Right cardiac atrium (tissue), 5 donors: ENCODE measurements at regions not wholly inside any gene's neighbourhood (a gene's known extent, or its start where the extent isn't known, plus 50 kb on each side); places are given as distances from the start of the nearest gene placed in this dataset.
"Not testable (repeated sequence)": the region's sequence is repeated elsewhere in the genome, so short reads cannot be mapped to it uniquely, and the experiment has no call there.

Experiments used
- ATAC-seq, 2 donors: fragments of 200-7000 bp; cut with Tn5 transposase; one replicate each; pipeline versions ENCODE4 v1.8.0 to v1.9.1; 2020; ENCODE audit warnings: moderate library complexity in 2 of 2, mild to moderate bottlenecking in 1 of 2
- DNase-seq, 3 donors: peaks; one replicate each; pipeline ENCODE4 v3.0.0-alpha.2; 2020
- H3K27ac ChIP-seq: one replicate; pipeline ENCODE4 v1.5.1; 2013; ENCODE audit warnings: mild to moderate bottlenecking, low read length, control low read depth, moderate library complexity
- H3K27me3 ChIP-seq: one replicate; pipeline ENCODE4 v1.6.1; 2013; ENCODE audit not compliant: control insufficient read depth, insufficient read depth
- H3K4me1 ChIP-seq: one replicate; pipeline ENCODE4 v1.6.1; 2013; ENCODE audit warnings: low read length; ENCODE audit not compliant: control insufficient read depth, insufficient read depth
- H3K4me3 ChIP-seq: one replicate; pipeline ENCODE4 v1.5.1; 2013; ENCODE audit warnings: low read length, control low read depth
- H3K9me3 ChIP-seq: one replicate; pipeline ENCODE4 v1.6.1; 2013; ENCODE audit warnings: low read length; ENCODE audit not compliant: control insufficient read depth
- whole genome bisulfite sequencing: extraction: QIAGEN DNeasy Blood & Tissue Kit; methylation state at CpG from one replicate; pipeline ENCODE4 v1.1.7; 2013; 5-methylcytosine and 5-hydroxymethylcytosine counted together
- intact Hi-C, 4 donors: fragments of 100-400 bp; cut with DNase I; formaldehyde crosslinking; loops; one replicate each; pipeline versions ENCODE4 v1.11.0 to v1.14.0; 2022 to 2023
- donor health status: healthy with polysubstance abuse.
- donor health status: DM: no; HTN: yes; CAD: no.
- donor health status: DM: no; HTN: no; CAD: no.
- donor health status: DM: no; HTN: yes; CAD: no; lungs with severe emphysema.
- donor health status: DM: yes; HTN: yes; CAD: no.

- Histone ChIP-seq H3K27me3 (no peaks in the 10 kb centered on the region), H3K4me1 (peaks cover 28% of the 10 kb centered on the region), H3K27ac (no peak overlapping the region), H3K4me3 (no peak overlapping the region), H3K9me3 (no peaks in the 10 kb centered on the region)
- ATAC-seq: no peak
- intact Hi-C loops: no loop called here
- no peak for DNase-seq
- WGBS: 54% methylated on average over 10 of the region's 10 CpGs
Observed at GRCh38 chr6:167685654-167686053, 141.1 kb upstream of the AFDN start.

- Histone ChIP-seq H3K27ac (no peak overlapping the region), H3K4me3 (no peak overlapping the region), H3K9me3 (no peaks in the 10 kb centered on the region), H3K27me3 (no peaks in the 10 kb centered on the region), H3K4me1 (peaks cover 28% of the 10 kb centered on the region)
- no peak for DNase-seq
- 80% methylated on average over 7 of the region's 7 CpGs for WGBS
- intact Hi-C loops: no loop called here
- no peak for ATAC-seq
Observed at GRCh38 chr6:167686204-167686893, 140.4 kb upstream of the AFDN start.

DNA sequence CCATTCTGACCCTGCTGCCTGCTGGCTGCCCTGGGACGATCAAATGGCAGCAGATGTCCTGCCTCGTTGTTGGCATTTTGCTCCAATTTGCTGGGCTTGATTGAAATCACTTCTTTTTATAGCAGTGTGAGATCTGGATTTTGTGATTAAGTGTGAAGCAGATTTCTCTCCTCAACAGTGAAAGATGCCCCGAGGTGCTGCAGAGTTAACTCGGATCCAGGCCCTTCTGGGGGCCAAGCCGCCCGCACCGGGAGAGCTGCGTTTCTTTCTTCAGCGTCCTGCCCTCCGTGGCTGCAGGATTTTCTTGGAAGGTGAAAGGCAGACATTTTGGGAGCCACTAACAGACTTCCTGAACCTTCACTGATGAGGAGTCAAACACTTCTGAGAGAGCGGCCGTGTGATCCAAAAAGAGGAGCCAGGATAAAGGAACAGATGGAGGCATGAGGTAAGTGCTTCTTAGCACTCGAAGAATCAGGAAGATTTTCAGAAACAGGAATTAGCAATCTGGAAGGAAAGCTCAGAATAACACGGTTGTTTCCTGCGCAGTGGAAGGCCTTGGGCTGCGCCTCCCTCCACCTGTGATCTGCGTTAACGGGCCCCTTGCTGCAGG lies 139.5 kb upstream of the AFDN start:
- WGBS: 67% methylated on average over 18 of the region's 18 CpGs
- H3K4me3 ChIP-seq: no peak overlapping the region
- no peaks in the 10 kb centered on the region for H3K9me3 ChIP-seq
- intact Hi-C loops: no loop called here
- no peaks in the 10 kb centered on the region for H3K27me3 ChIP-seq
- H3K27ac ChIP-seq: no peak overlapping the region
- ATAC-seq: no peak
- DNase-seq: no peak
- peaks cover 22% of the 10 kb centered on the region for H3K4me1 ChIP-seq

- no peak for ATAC-seq
- Histone ChIP-seq H3K4me3 (no peak overlapping the region), H3K4me1 (peaks cover 17% of the 10 kb centered on the region), H3K27me3 (no peaks in the 10 kb centered on the region), H3K27ac (no peak overlapping the region), H3K9me3 (no peaks in the 10 kb centered on the region)
- 92% methylated on average over 6 of the region's 6 CpGs for WGBS
- no peak for DNase-seq
- intact Hi-C loops: no loop called here
Observed at GRCh38 chr6:167688123-167688522, 138.6 kb upstream of the AFDN start.

- peak in 1 of 2 donors; percentile 5 for ATAC-seq
- Histone ChIP-seq H3K4me3 (no peak overlapping the region), H3K4me1 (peaks cover 10% of the 10 kb centered on the region), H3K27me3 (no peaks in the 10 kb centered on the region), H3K9me3 (no peaks in the 10 kb centered on the region), H3K27ac (no peak overlapping the region)
- intact Hi-C loops: no loop called here
- 88% methylated on average over 5 of the region's 5 CpGs for WGBS
- no peak for DNase-seq
Observed at GRCh38 chr6:167689278-167689677, 137.4 kb upstream of the AFDN start.

DNA sequence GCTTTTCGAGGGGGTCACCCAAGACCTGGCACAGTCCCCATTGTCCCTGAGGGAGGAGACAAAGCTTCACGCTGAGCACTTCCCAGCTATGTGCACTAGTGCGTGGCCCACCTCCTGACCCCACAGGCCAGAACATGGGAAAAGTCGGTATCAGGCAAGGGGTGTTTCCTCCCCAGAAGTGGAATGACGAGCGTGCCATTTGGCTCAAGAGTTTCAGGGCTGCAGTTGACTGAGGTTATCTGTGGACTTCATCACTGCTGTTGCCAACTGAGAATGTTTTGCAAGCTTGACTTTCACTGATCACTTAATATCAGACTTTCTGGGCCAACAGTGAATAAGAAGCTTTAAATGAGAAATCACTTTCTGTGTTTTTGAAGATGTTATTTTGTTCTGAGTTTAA lies 137.0 kb upstream of the AFDN start:
- Histone ChIP-seq H3K4me1 (peaks cover 10% of the 10 kb centered on the region), H3K4me3 (no peak overlapping the region), H3K27me3 (no peaks in the 10 kb centered on the region), H3K27ac (no peak overlapping the region), H3K9me3 (no peaks in the 10 kb centered on the region)
- DNase-seq (peak in 2 of 3 donors; percentile 52 to 73), ATAC-seq (peak; percentile 81 to 91)
- 40% methylated on average over 6 of the region's 6 CpGs for WGBS
- intact Hi-C loops: no loop called here

- 82% methylated on average over 14 of the region's 14 CpGs for whole genome bisulfite sequencing
- H3K4me3 ChIP-seq, DNase-seq, H3K27ac ChIP-seq, H3K9me3 ChIP-seq, ATAC-seq, intact Hi-C loops, H3K27me3 ChIP-seq: not testable (repeated sequence)
- peaks cover 10% of the 10 kb centered on the region for H3K4me1 ChIP-seq
Observed at GRCh38 chr6:167690167-167690922, 136.4 kb upstream of the AFDN start.

GRCh38 chr6:167690931-167691330 lies 135.8 kb upstream of the AFDN start:
- Histone ChIP-seq H3K27ac (no peak overlapping the region), H3K4me1 (peaks cover 10% of the 10 kb centered on the region), H3K9me3 (no peaks in the 10 kb centered on the region), H3K4me3 (no peak overlapping the region), H3K27me3 (no peaks in the 10 kb centered on the region)
- ATAC-seq (no peak), DNase-seq (no peak)
- WGBS: 69% methylated on average over 6 of the region's 6 CpGs
- intact Hi-C loops: no loop called here

DNA sequence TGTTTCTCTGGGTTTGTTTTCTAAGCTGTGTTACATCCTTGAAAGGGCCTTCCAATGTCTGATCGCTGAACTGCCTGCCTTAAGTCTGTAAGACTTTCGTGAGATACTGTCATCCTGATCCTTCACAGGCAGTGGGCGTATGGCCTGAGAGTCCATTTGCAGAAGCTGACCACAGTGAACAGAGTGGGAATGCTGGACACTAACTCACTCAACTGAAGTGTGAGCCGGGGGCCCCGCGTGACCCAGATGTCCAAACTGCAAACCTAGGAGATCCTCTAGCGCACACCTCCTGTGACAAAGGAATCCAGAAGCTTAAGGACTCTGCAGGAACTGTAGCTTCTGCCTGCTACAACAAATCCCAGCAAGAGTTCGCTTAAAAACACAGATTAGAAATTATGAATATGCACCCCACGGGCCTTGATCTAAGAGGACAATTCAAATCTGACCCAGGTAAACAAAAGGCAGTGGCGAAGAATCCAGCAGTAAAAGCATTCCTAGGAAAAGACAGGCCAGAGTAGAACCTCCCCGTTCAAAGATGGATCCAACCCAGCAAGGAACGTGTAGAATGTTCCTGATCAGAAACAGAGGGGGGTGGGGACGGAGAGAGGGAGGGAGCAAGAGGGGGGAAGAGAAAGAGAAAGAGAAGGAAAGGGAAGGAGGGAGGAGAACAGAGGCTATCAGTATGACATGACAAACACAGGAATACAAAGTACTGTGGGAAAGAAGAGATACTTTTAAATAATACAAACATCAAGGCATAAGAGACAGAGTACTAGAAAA lies 135.0 kb upstream of the AFDN start:
- no peaks in the 10 kb centered on the region for H3K27me3 ChIP-seq
- DNase-seq (no peak), ATAC-seq (no peak)
- intact Hi-C loops: no loop called here
- WGBS: 86% methylated on average over 13 of the region's 13 CpGs
- H3K27ac ChIP-seq: no peak overlapping the region
- H3K9me3 ChIP-seq: no peaks in the 10 kb centered on the region
- H3K4me3 ChIP-seq: no peak overlapping the region
- H3K4me1 ChIP-seq: peaks cover 10% of the 10 kb centered on the region

DNA sequence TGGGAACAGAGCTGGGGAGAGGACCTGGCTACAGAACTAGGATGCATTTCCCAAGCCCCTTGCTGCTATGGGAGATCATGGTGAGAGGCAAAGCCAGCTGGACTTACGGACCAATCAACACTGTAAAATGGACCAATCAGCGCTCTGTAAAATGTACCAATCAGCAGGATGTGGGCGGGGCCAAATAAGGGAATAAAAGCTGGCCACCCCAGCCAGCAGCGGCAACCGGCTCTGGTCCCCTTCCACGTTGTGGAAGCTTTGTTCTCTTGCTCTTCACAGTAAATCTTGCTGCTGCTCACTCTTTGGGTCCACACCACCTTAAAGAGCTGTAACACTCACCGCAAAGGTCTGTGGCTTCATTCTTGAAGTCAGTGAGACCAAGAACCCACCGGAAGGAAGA lies 133.2 kb upstream of the AFDN start:
- intact Hi-C loops, H3K9me3 ChIP-seq, H3K4me3 ChIP-seq: not testable (repeated sequence)

GRCh38 chr6:167695831-167696230 lies 130.9 kb upstream of the AFDN start:
- Histone ChIP-seq H3K27ac (no peak overlapping the region), H3K27me3 (no peaks in the 10 kb centered on the region), H3K9me3 (no peaks in the 10 kb centered on the region), H3K4me1 (peaks cover 5% of the 10 kb centered on the region), H3K4me3 (no peak overlapping the region)
- WGBS: 97% methylated on average over 13 of the region's 13 CpGs
- DNase-seq (no peak), ATAC-seq (no peak)
- intact Hi-C loops: no loop called here

More for the DNA sequence above, 133.2 kb upstream of the AFDN start:
- not testable (repeated sequence) for ATAC-seq, H3K27me3 ChIP-seq, DNase-seq, H3K27ac ChIP-seq
- 94% methylated on average over 8 of the region's 8 CpGs for WGBS
- H3K4me1 ChIP-seq: peaks cover 11% of the 10 kb centered on the region
